Common myeloid progenitor, CD34-positive (primary cell): ENCODE measurements at regions not wholly inside any gene's neighbourhood (a gene's known extent, or its start where the extent isn't known, plus 50 kb on each side); places are given as distances from the start of the nearest gene placed in this dataset.

Source experiments
- CTCF ChIA-PET: fragments of 350-600 bp; sonication (Branson Sonifier 250); formaldehyde crosslinking; loops from one replicate; lab custom pipeline; 2021; ENCODE audit warnings: antibody characterized with exemption; lab: Charles Lee
- POLR2A ChIA-PET: fragments of 350-600 bp; sonication (Branson Sonifier 250); formaldehyde crosslinking; loops from one replicate; lab custom pipeline; 2021; ENCODE audit warnings: antibody characterized with exemption; lab: Charles Lee
- DNase-seq, 3 donors: peaks; one replicate each; pipeline versions ENCODE4 v3.0.0 to v3.0.0-alpha.2; 2013
- H3K27ac ChIP-seq, 2 experiments: 1 replicate in 1 of 2; 2 replicates in 1 of 2; pipeline ENCODE4 v1.7.0; 2013; ENCODE audit warnings: inconsistent platforms in 2 of 2, low read length in 2 of 2, mild to moderate bottlenecking in 2 of 2, low read depth in 1 of 2, moderate library complexity in 1 of 2; ENCODE audit not compliant: severe bottlenecking in 2 of 2, insufficient read depth in 1 of 2, poor library complexity in 1 of 2
- H3K27me3 ChIP-seq, 5 experiments: replicated peaks in 2 of 5; 1 replicate in 3 of 5; 2 replicates in 2 of 5; pipeline versions ENCODE4 v1.6.1 to v1.7.0; 2013; ENCODE audit warnings: low read length in 4 of 5, mild to moderate bottlenecking in 2 of 5, moderate library complexity in 2 of 5, inconsistent platforms in 1 of 5; ENCODE audit not compliant: insufficient read depth in 5 of 5, control insufficient read depth in 4 of 5
- H3K36me3 ChIP-seq, 4 experiments: 1 replicate in 2 of 4; 2 replicates in 2 of 4; pipeline versions ENCODE4 v1.6.1 to v1.7.0; 2013; ENCODE audit warnings: low read length in 3 of 4, control low read depth in 1 of 4, mild to moderate bottlenecking in 1 of 4; ENCODE audit not compliant: control insufficient read depth in 4 of 4, insufficient read depth in 4 of 4
- H3K4me1 ChIP-seq, 4 experiments: 1 replicate in 3 of 4; 2 replicates in 1 of 4; pipeline versions ENCODE4 v1.6.1 to v1.7.1; 2013; ENCODE audit warnings: low read length in 3 of 4, mild to moderate bottlenecking in 3 of 4, control low read depth in 1 of 4, inconsistent platforms in 1 of 4, moderate library complexity in 1 of 4; ENCODE audit not compliant: control insufficient read depth in 4 of 4, insufficient read depth in 4 of 4; ENCODE audit errors: control extremely low read depth in 1 of 4
- H3K4me3 ChIP-seq, 7 experiments: 1 replicate in 4 of 7; 2 replicates in 3 of 7; pipeline versions ENCODE4 v1.5.1 to v1.7.0; 2013; ENCODE audit warnings: mild to moderate bottlenecking in 7 of 7, low read length in 6 of 7, moderate library complexity in 6 of 7, inconsistent platforms in 2 of 7, low read depth in 2 of 7, control low read depth in 1 of 7; ENCODE audit not compliant: insufficient read depth in 4 of 7, control insufficient read depth in 1 of 7; ENCODE audit errors: extremely low read depth in 1 of 7
- H3K9me3 ChIP-seq, 5 experiments: 1 replicate in 4 of 5; 2 replicates in 1 of 5; pipeline versions ENCODE4 v1.6.1 to v1.7.1; 2013; ENCODE audit warnings: low read length in 4 of 5, mild to moderate bottlenecking in 2 of 5, inconsistent platforms in 1 of 5, low read depth in 1 of 5, moderate library complexity in 1 of 5; ENCODE audit not compliant: control insufficient read depth in 4 of 5, insufficient read depth in 2 of 5; ENCODE audit errors: control extremely low read depth in 1 of 5
- WGBS: methylation state at CpG from one replicate; pipeline ENCODE4 v1.1.5; 2013; ENCODE audit not compliant: insufficient coverage; 5-methylcytosine and 5-hydroxymethylcytosine counted together

DNA sequence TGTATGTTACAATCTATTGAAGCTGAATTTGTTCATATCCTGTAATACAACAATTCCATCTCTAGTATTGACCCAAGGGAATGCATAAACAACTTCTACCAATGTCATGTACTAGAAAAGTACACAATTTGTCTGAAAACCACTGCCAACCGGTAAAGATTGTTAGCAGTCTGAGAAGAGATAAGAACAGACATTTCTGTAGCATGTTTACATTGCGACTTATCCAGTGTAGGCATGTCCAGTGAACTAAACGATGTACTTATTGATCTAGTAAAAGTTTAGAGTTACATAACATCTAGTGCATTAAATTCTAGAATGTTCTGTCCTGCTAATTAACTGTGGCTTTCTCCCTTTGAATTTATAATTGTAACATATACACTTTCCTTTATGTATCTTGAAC lies 425.9 kb downstream of the SLITRK6 start:
- ChIA-PET POLR2A (no interaction called here), CTCF (no interaction called here)
- no peaks in the 10 kb centered on the region for H3K27me3 ChIP-seq
- H3K27ac ChIP-seq: no peak overlapping the region
- no CpG with 5 or more reads among the region's 3 CpGs for WGBS
- no peak overlapping the region for H3K4me3 ChIP-seq
- H3K36me3 ChIP-seq: no peaks in the 10 kb centered on the region
- no peak for DNase-seq
- H3K9me3 ChIP-seq: no peaks in the 10 kb centered on the region
- H3K4me1 ChIP-seq: no peaks in the 10 kb centered on the region

DNA sequence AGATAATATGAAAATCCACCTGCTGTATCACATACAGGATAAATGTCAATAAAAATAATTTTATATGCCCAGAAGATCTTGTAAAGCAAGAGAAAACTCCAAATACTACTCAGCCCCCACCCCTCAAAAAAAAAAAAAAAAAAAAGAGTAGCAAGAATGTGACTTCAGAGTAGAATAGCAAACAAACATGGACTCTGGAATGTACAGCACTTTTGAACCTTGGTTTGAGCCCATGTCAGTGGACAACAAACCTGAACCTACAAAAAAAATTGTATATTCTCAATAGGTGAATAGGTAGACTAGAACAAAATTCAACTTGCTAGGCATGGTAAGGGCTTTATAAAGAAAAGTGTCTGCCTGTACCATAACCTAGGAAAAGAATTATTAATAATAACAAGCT lies 428.0 kb downstream of the SLITRK6 start:
- no peaks in the 10 kb centered on the region for H3K36me3 ChIP-seq
- H3K27me3 ChIP-seq: no peaks in the 10 kb centered on the region
- DNase-seq: no peak
- ChIA-PET CTCF (no interaction called here), POLR2A (no interaction called here)
- no peak overlapping the region for H3K4me3 ChIP-seq
- H3K4me1 ChIP-seq: no peaks in the 10 kb centered on the region
- H3K27ac ChIP-seq: no peak overlapping the region
- no peaks in the 10 kb centered on the region for H3K9me3 ChIP-seq

DNA sequence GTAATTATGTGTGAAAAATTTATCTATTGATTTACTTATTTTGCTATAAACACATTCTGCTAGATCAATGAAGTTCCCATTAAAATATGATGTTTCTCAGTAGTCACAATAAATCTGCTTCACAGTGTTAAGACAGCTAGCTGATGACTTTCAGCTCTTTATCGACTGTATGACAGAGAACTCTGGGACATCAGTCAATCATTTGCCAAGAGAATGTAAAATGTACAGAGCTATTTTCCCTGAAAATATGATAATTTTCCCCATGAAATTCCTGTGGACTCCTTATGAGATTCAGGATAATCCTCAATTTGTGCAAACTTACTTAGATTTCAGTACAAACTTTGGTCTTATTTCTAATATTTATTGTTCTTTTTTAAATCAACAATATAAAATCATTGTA lies 430.5 kb downstream of the SLITRK6 start:
- no peak overlapping the region for H3K4me3 ChIP-seq
- no peaks in the 10 kb centered on the region for H3K4me1 ChIP-seq
- WGBS: 100% methylated on average over 1 of the region's 1 CpG
- ChIA-PET POLR2A (no interaction called here), CTCF (no interaction called here)
- DNase-seq: no peak
- no peak overlapping the region for H3K27ac ChIP-seq
- H3K9me3 ChIP-seq: no peaks in the 10 kb centered on the region
- H3K36me3 ChIP-seq: no peaks in the 10 kb centered on the region
- no peaks in the 10 kb centered on the region for H3K27me3 ChIP-seq

DNA sequence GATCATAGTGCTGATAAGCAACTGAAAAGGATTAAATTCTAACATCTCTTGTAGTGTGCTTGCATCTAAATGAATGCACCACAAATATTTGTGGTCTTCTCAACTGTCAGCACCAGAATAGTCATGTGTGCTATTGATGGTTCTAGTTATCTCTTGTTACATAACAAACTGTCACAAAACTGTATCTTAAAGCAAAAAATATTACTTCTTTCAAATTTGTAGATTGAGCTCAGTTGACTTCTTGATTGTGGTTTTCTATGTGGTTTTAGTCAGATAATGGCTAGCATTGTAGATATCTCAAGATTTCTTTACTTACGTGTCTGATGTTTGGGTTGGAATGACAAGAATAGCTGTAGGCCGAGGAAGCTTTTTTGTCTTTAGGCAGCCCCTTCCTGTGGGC lies 431.3 kb downstream of the SLITRK6 start:
- no peak overlapping the region for H3K4me3 ChIP-seq
- no peaks in the 10 kb centered on the region for H3K36me3 ChIP-seq
- ChIA-PET POLR2A (no interaction called here), CTCF (no interaction called here)
- DNase-seq: peak in 1 of 3 donors; percentile 2
- H3K27me3 ChIP-seq: no peaks in the 10 kb centered on the region
- no peak overlapping the region for H3K27ac ChIP-seq
- H3K4me1 ChIP-seq: no peaks in the 10 kb centered on the region
- H3K9me3 ChIP-seq: no peaks in the 10 kb centered on the region
- WGBS: 71% methylated on average over 1 of the region's 2 CpGs

DNA sequence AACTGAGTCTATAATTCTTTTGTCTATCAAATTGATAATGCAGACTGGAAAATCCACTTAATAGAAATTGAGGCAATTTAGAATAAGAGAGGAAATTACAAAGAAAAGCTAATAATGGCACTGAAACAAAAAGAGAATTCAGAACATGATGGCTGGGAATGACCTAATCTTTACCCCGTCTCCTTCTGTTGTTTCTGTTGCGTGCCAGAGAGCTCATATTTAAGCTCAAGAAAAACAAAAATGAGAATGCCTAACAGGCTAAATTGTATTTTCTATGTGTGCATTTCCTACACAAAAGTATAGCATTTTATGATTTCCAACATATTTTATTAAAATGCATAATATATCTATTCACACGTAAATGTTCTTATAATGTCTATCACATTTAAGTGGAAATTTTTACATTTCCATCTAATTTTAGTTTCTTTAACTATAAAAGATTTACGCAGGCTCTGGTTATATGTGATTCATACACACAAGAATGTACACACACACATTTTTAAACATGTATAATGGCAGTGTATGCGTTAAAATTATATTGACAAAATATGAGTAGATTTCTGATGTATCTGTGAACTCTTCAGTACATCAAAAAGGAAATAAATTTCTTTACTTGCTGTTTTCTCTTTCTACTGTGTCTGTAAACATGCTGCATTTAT lies 432.3 kb downstream of the SLITRK6 start:
- Histone ChIP-seq H3K4me3 (no peak overlapping the region), H3K36me3 (no peaks in the 10 kb centered on the region), H3K27me3 (no peaks in the 10 kb centered on the region), H3K9me3 (no peaks in the 10 kb centered on the region), H3K4me1 (no peaks in the 10 kb centered on the region), H3K27ac (no peak overlapping the region)
- no peak for DNase-seq
- 100% methylated on average over 1 of the region's 5 CpGs for WGBS
- ChIA-PET CTCF (no interaction called here), POLR2A (no interaction called here)

DNA sequence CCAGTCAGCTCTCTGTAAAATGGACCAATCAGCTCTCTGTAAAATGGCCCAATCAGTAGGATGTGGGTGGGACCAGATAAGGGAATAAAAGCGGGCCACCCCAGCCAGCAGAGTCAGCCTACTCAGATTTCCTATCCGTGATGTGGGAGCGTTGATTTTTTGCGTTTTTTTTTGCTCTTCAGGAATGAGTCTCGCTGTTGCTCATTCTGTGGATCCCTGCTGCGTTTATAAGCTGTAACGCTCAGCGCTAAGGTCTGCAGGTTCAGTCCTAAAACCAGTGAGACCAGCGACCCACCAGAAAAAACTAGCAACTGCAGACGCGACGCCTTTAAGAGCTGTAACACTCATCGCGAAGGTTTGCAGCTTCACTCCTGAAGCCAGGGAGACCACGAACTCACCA lies 435.7 kb downstream of the SLITRK6 start:
- CTCF ChIA-PET: no interaction called here
- DNase-seq: no peak
- Histone ChIP-seq H3K27me3 (no peaks in the 10 kb centered on the region), H3K36me3 (no peaks in the 10 kb centered on the region), H3K27ac (no peak overlapping the region), H3K4me3 (no peak overlapping the region), H3K9me3 (no peaks in the 10 kb centered on the region), H3K4me1 (no peaks in the 10 kb centered on the region)
- WGBS: 96% methylated on average over 15 of the region's 15 CpGs
- POLR2A ChIA-PET: no interaction called here

DNA sequence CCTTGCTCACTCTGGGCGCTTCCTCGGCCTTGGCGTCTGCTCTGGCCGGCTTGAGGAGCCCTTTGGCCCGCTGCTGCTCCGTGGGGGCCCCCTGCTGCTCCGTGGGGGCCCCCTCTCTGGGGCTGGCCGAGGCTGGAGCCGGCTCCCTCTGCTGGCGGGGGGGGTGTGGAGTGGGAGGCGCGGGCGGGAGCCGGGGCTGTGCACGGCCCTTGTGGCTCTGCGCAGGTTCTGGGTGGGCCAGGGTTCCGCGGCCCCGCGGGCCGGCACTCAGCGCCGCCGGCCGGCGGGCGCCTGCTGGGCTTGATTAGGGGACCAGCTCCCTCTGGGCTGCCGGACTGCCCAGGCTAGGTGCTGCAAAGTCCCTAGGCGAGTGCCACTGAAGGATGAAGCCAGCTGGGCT lies 436.2 kb downstream of the SLITRK6 start:
- Histone ChIP-seq H3K27ac (no peak overlapping the region), H3K27me3 (no peaks in the 10 kb centered on the region), H3K4me1 (no peaks in the 10 kb centered on the region), H3K9me3 (no peaks in the 10 kb centered on the region), H3K36me3 (no peaks in the 10 kb centered on the region), H3K4me3 (no peak overlapping the region)
- ChIA-PET CTCF (no interaction called here), POLR2A (no interaction called here)
- no CpG with 5 or more reads among the region's 29 CpGs for WGBS
- DNase-seq: no peak
